ENCODE measurements at regions not wholly inside any gene's neighbourhood (a gene's known extent, or its start where the extent isn't known, plus 50 kb on each side); places are given as distances from the start of the nearest gene placed in this dataset.
"Not testable (repeated sequence)": the region's sequence is repeated elsewhere in the genome, so short reads cannot be mapped to it uniquely, and the experiment has no call there.

- Mint-ChIP-seq H3K27me3 (peaks cover 2% of the 10 kb centered on the region), H3K4me3 (no peak overlapping the region), H3K9me3 (no peaks in the 10 kb centered on the region), H3K27ac (no peak overlapping the region), H3K36me3 (no peaks in the 10 kb centered on the region), H3K4me1 (no peaks in the 10 kb centered on the region)
These were observed 97.7 kb upstream of the SMIM30 start for GRCh38 chr7:113216038-113216437.

GRCh38 chr7:113209449-113210203, 91.3 kb upstream of the SMIM30 start:
- H3K36me3 Mint-ChIP-seq = no peaks in the 10 kb centered on the region

GRCh38 chr7:113207931-113208330, 89.6 kb upstream of the SMIM30 start:
- Mint-ChIP-seq H3K9me3 (no peaks in the 10 kb centered on the region), H3K36me3 (no peaks in the 10 kb centered on the region), H3K27me3 (peaks cover 2% of the 10 kb centered on the region), H3K4me1 (no peaks in the 10 kb centered on the region), H3K4me3 (no peak overlapping the region), H3K27ac (no peak overlapping the region)

More at GRCh38 chr7:113209449-113210203, 91.3 kb upstream of the SMIM30 start:
- peaks cover 2% of the 10 kb centered on the region for H3K27me3 Mint-ChIP-seq
- H3K9me3 Mint-ChIP-seq = no peaks in the 10 kb centered on the region
- no peaks in the 10 kb centered on the region for H3K4me1 Mint-ChIP-seq
- no peak overlapping the region for H3K27ac Mint-ChIP-seq
- no peak overlapping the region for H3K4me3 Mint-ChIP-seq

- no peaks in the 10 kb centered on the region for H3K36me3 Mint-ChIP-seq
- H3K27me3 Mint-ChIP-seq = peaks cover 2% of the 10 kb centered on the region
- H3K4me3 Mint-ChIP-seq = no peak overlapping the region
- no peak overlapping the region for H3K27ac Mint-ChIP-seq
- no peaks in the 10 kb centered on the region for H3K9me3 Mint-ChIP-seq
- H3K4me1 Mint-ChIP-seq = no peaks in the 10 kb centered on the region
These were observed 89.1 kb upstream of the SMIM30 start for GRCh38 chr7:113207441-113207840.

GRCh38 chr7:113204415-113204814, 86.1 kb upstream of the SMIM30 start:
- H3K4me1 Mint-ChIP-seq = no peaks in the 10 kb centered on the region

GRCh38 chr7:113202284-113202683, 83.9 kb upstream of the SMIM30 start:
- no peaks in the 10 kb centered on the region for H3K36me3 Mint-ChIP-seq
- H3K9me3 Mint-ChIP-seq = no peaks in the 10 kb centered on the region
- no peaks in the 10 kb centered on the region for H3K4me1 Mint-ChIP-seq
- H3K4me3 Mint-ChIP-seq = no peak overlapping the region
- peaks cover 6% of the 10 kb centered on the region for H3K27me3 Mint-ChIP-seq
- no peak overlapping the region for H3K27ac Mint-ChIP-seq

More at GRCh38 chr7:113204415-113204814, 86.1 kb upstream of the SMIM30 start:
- H3K36me3 Mint-ChIP-seq = no peaks in the 10 kb centered on the region
- H3K27ac Mint-ChIP-seq = no peak overlapping the region
- no peak overlapping the region for H3K4me3 Mint-ChIP-seq
- no peaks in the 10 kb centered on the region for H3K9me3 Mint-ChIP-seq
- peaks cover 6% of the 10 kb centered on the region for H3K27me3 Mint-ChIP-seq

GRCh38 chr7:113200281-113200680, 81.9 kb upstream of the SMIM30 start:
- no peaks in the 10 kb centered on the region for H3K36me3 Mint-ChIP-seq
- no peaks in the 10 kb centered on the region for H3K4me1 Mint-ChIP-seq
- peaks cover 4% of the 10 kb centered on the region for H3K27me3 Mint-ChIP-seq
- H3K9me3 Mint-ChIP-seq = no peaks in the 10 kb centered on the region
- no peak overlapping the region for H3K4me3 Mint-ChIP-seq
- no peak overlapping the region for H3K27ac Mint-ChIP-seq

- H3K36me3 Mint-ChIP-seq = no peaks in the 10 kb centered on the region
- H3K4me1 Mint-ChIP-seq = no peaks in the 10 kb centered on the region
- no peaks in the 10 kb centered on the region for H3K9me3 Mint-ChIP-seq
- peaks cover 4% of the 10 kb centered on the region for H3K27me3 Mint-ChIP-seq
- H3K4me3 Mint-ChIP-seq = no peak overlapping the region
- no peak overlapping the region for H3K27ac Mint-ChIP-seq
These were observed 81.5 kb upstream of the SMIM30 start for GRCh38 chr7:113199841-113200240.

GRCh38 chr7:113199136-113199535, 80.8 kb upstream of the SMIM30 start:
- Mint-ChIP-seq H3K9me3 (no peaks in the 10 kb centered on the region), H3K27ac (no peak overlapping the region), H3K4me3 (no peak overlapping the region), H3K36me3 (no peaks in the 10 kb centered on the region), H3K27me3 (peaks cover 4% of the 10 kb centered on the region), H3K4me1 (no peaks in the 10 kb centered on the region)

- Mint-ChIP-seq H3K4me3 (no peak overlapping the region), H3K4me1 (no peaks in the 10 kb centered on the region), H3K27me3 (peaks cover 4% of the 10 kb centered on the region), H3K36me3 (no peaks in the 10 kb centered on the region), H3K27ac (no peak overlapping the region), H3K9me3 (no peaks in the 10 kb centered on the region)
These were observed 79.9 kb upstream of the SMIM30 start for GRCh38 chr7:113198226-113198625.

- H3K27ac Mint-ChIP-seq = no peak overlapping the region
- H3K4me1 Mint-ChIP-seq = no peaks in the 10 kb centered on the region
- peaks cover 4% of the 10 kb centered on the region for H3K27me3 Mint-ChIP-seq
- H3K4me3 Mint-ChIP-seq = no peak overlapping the region
- H3K9me3 Mint-ChIP-seq = no peaks in the 10 kb centered on the region
- H3K36me3 Mint-ChIP-seq = no peaks in the 10 kb centered on the region
These were observed 78.9 kb upstream of the SMIM30 start for GRCh38 chr7:113197274-113197673.

GRCh38 chr7:113188396-113188795, 70.0 kb upstream of the SMIM30 start:
- Mint-ChIP-seq H3K36me3 (no peaks in the 10 kb centered on the region), H3K4me1 (no peaks in the 10 kb centered on the region), H3K27ac (no peak overlapping the region), H3K4me3 (no peak overlapping the region), H3K9me3 (no peaks in the 10 kb centered on the region), H3K27me3 (peaks cover 9% of the 10 kb centered on the region)

GRCh38 chr7:113179313-113179712, 61.0 kb upstream of the SMIM30 start:
- Mint-ChIP-seq H3K27me3 (no peaks in the 10 kb centered on the region), H3K4me1 (no peaks in the 10 kb centered on the region), H3K4me3 (no peak overlapping the region), H3K36me3 (no peaks in the 10 kb centered on the region), H3K9me3 (no peaks in the 10 kb centered on the region), H3K27ac (no peak overlapping the region)

GRCh38 chr7:113176836-113177235, 58.5 kb upstream of the SMIM30 start:
- peaks cover 8% of the 10 kb centered on the region for H3K27me3 Mint-ChIP-seq
- H3K27ac Mint-ChIP-seq = no peak overlapping the region
- no peaks in the 10 kb centered on the region for H3K4me1 Mint-ChIP-seq
- no peaks in the 10 kb centered on the region for H3K36me3 Mint-ChIP-seq
- no peaks in the 10 kb centered on the region for H3K9me3 Mint-ChIP-seq
- H3K4me3 Mint-ChIP-seq = no peak overlapping the region

- H3K27ac Mint-ChIP-seq, H3K36me3 Mint-ChIP-seq, H3K4me3 Mint-ChIP-seq, H3K4me1 Mint-ChIP-seq, H3K27me3 Mint-ChIP-seq, H3K9me3 Mint-ChIP-seq: not testable (repeated sequence)
These were observed 57.8 kb upstream of the SMIM30 start for GRCh38 chr7:113176180-113176579.

- H3K4me3 Mint-ChIP-seq = no peak overlapping the region
- H3K9me3 Mint-ChIP-seq = no peaks in the 10 kb centered on the region
- H3K27ac Mint-ChIP-seq = no peak overlapping the region
- peaks cover 9% of the 10 kb centered on the region for H3K27me3 Mint-ChIP-seq
- H3K36me3 Mint-ChIP-seq = no peaks in the 10 kb centered on the region
- H3K4me1 Mint-ChIP-seq = no peaks in the 10 kb centered on the region
These were observed 57.3 kb upstream of the SMIM30 start for GRCh38 chr7:113175525-113176104.

GRCh38 chr7:113172726-113173125, 54.4 kb upstream of the SMIM30 start:
- H3K4me1 Mint-ChIP-seq = no peaks in the 10 kb centered on the region
- H3K27ac Mint-ChIP-seq = no peak overlapping the region
- H3K9me3 Mint-ChIP-seq = no peaks in the 10 kb centered on the region
- H3K4me3 Mint-ChIP-seq = no peak overlapping the region
- H3K36me3 Mint-ChIP-seq = no peaks in the 10 kb centered on the region
- peaks cover 14% of the 10 kb centered on the region for H3K27me3 Mint-ChIP-seq

Measured in activated naive CD4-positive, alpha-beta T cell treated with anti-CD3 and anti-CD28 coated beads, Interleukin-2, amount 50 U/mL, for 24 hours (primary cell).